Tibial artery (tissue), 4 donors: ENCODE measurements at regions not wholly inside any gene's neighbourhood (a gene's known extent, or its start where the extent isn't known, plus 50 kb on each side); places are given as distances from the start of the nearest gene placed in this dataset.
"Not testable (repeated sequence)": the region's sequence is repeated elsewhere in the genome, so short reads cannot be mapped to it uniquely, and the experiment has no call there.

Experiments used
- DNase-seq, 2 donors: peaks; one replicate each; pipeline ENCODE4 v3.0.0-alpha.2; 2019
- H3K27ac ChIP-seq, 2 donors: fragments of 200-600 bp; sonication (generic) in 1 of 2; 1 replicate in 1 of 2; 2 replicates in 1 of 2; pipeline ENCODE4 v1.5.1; 2018 to 2019; ENCODE audit warnings: mild to moderate bottlenecking in 1 of 2
- H3K27me3 ChIP-seq, 2 donors: fragments of 200-600 bp; sonication (generic) in 1 of 2; one replicate each; pipeline versions ENCODE4 v1.5.1 to v1.6.0; 2016 to 2019
- H3K36me3 ChIP-seq, 3 donors: fragments of 200-600 bp; sonication (generic) in 2 of 3; one replicate each; pipeline ENCODE4 v1.5.1; 2016 to 2019; ENCODE audit warnings: mild to moderate bottlenecking in 2 of 3
- H3K4me1 ChIP-seq, 4 donors: fragments of 200-600 bp; sonication (generic) in 2 of 4; 1 replicate in 3 of 4; 2 replicates in 1 of 4; pipeline ENCODE4 v1.5.1; 2016 to 2019
- H3K4me3 ChIP-seq, 2 donors: fragments of 200-600 bp; sonication (generic) in 1 of 2; 1 replicate in 1 of 2; 2 replicates in 1 of 2; pipeline ENCODE4 v1.5.1; 2018 to 2019; ENCODE audit warnings: mild to moderate bottlenecking in 2 of 2
- H3K9me3 ChIP-seq, 3 donors: fragments of 200-600 bp; sonication (generic) in 1 of 3; one replicate each; pipeline ENCODE4 v1.5.1; 2016 to 2019
- intact Hi-C: fragments of 100-400 bp; cut with DNase I; formaldehyde crosslinking; loops from one replicate; pipeline ENCODE4 v1.15.0; 2023; ENCODE audit warnings: low total_unique reads
- TF ChIP-seq, protein P1 (sequence below), 2 experiments: fragments of 200-600 bp in 1 of 2; fragments of 450-650 bp in 1 of 2; IDR thresholded peaks; one replicate each; pipeline ENCODE4 v1.5.1; 2017 to 2019; ENCODE audit warnings: antibody characterized with exemption in 2 of 2, mild to moderate bottlenecking in 1 of 2, moderate library complexity in 1 of 2

DNA sequence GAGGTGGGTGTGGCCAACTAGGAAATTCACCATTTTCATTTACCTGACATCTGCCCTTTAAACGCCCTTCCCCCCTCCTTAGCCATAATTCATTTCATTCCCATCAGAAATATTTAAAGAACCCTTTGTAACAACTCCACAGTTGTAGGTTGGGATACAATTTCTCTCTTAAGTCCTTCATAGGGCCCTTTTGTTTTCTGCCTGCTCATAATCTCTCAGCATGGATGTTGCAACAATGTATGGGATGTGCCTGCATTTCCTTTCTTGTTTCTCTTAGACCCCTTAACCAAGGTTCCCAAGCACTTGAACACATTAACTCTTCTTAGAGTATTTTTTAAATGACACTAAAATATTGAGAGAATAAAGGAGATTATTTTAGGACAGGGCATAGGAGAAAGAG is 51.7 kb upstream of the MYO10 start:
- DNase-seq: no peak
- TF ChIP-seq, protein P1, sequence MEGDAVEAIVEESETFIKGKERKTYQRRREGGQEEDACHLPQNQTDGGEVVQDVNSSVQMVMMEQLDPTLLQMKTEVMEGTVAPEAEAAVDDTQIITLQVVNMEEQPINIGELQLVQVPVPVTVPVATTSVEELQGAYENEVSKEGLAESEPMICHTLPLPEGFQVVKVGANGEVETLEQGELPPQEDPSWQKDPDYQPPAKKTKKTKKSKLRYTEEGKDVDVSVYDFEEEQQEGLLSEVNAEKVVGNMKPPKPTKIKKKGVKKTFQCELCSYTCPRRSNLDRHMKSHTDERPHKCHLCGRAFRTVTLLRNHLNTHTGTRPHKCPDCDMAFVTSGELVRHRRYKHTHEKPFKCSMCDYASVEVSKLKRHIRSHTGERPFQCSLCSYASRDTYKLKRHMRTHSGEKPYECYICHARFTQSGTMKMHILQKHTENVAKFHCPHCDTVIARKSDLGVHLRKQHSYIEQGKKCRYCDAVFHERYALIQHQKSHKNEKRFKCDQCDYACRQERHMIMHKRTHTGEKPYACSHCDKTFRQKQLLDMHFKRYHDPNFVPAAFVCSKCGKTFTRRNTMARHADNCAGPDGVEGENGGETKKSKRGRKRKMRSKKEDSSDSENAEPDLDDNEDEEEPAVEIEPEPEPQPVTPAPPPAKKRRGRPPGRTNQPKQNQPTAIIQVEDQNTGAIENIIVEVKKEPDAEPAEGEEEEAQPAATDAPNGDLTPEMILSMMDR (IDR thresholded peaks at IDR 0.05): no peak
- no peaks in the 10 kb centered on the region for H3K9me3 ChIP-seq
- intact Hi-C loops: no loop called here
- H3K4me3 ChIP-seq: no peak overlapping the region
- H3K36me3 ChIP-seq: no peaks in the 10 kb centered on the region
- peaks cover 0 to 6% (median 0%) of the 10 kb centered on the region in 4 donors for H3K4me1 ChIP-seq
- no peaks in the 10 kb centered on the region for H3K27me3 ChIP-seq
- H3K27ac ChIP-seq: no peak overlapping the region

DNA sequence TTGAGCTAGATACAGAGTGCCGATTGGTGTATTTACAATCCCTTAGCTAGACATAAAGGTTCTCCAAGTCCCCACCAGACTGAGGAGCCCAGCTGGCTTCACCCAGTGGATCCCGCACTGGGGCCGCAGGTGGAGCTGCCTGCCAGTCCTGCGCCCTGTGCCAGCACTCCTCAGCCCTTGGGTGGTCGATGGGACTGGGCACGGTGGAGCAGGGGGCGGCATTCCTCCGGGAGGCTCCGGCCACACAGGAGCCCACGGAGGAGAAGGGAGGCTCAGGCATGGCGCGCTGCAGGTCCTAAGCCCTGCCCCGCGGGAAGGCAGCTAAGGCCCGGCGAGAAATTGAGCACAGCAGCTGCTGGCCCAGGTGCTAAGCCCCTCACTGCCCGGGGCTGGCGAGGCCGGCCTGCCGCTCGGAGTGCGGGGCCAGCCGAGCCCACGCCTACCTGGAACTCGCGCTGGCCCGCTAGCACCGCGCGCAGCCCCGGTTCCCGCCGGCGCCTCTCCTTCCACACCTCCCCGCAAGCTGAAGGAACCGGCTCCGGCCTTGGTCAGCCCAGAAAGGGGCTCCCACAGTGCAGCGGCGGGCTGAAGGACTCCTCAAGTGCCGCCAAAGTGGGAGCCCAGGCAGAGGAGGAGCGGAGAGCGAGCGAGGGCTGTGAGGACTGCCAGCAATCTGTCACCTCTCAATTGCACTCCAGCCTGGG is 54.9 kb upstream of the MYO10 start:
- intact Hi-C loops, DNase-seq, H3K27ac ChIP-seq, H3K9me3 ChIP-seq, H3K4me3 ChIP-seq, H3K27me3 ChIP-seq, H3K36me3 ChIP-seq, H3K4me1 ChIP-seq: not testable (repeated sequence)

DNA sequence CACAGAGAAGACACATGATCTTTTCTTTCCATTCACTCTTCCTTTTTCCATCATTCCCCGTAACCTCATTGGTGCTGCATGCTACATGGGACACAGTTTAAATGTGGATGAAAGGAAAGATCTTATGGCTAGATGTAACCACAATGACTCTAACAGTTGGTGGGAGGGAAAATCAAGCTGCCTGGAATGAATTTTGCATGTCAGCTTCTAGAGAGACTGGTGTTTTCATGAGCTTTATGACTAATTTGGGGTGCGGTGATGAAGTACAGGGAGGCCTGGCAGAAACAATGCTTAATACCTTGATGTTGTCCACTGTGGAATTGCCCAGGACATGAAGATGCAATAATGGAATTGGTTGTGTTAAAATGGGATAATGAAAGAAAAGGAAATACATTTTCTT is 55.9 kb upstream of the MYO10 start:
- no peaks in the 10 kb centered on the region for H3K9me3 ChIP-seq
- peaks cover 0 to 6% (median 2%) of the 10 kb centered on the region in 4 donors for H3K4me1 ChIP-seq
- DNase-seq: no peak
- no peaks in the 10 kb centered on the region for H3K36me3 ChIP-seq
- TF ChIP-seq, protein P1 (IDR thresholded peaks at IDR 0.05): no peak
- H3K4me3 ChIP-seq: no peak overlapping the region
- intact Hi-C loops: no loop called here
- H3K27me3 ChIP-seq: no peaks in the 10 kb centered on the region
- H3K27ac ChIP-seq: no peak overlapping the region

DNA sequence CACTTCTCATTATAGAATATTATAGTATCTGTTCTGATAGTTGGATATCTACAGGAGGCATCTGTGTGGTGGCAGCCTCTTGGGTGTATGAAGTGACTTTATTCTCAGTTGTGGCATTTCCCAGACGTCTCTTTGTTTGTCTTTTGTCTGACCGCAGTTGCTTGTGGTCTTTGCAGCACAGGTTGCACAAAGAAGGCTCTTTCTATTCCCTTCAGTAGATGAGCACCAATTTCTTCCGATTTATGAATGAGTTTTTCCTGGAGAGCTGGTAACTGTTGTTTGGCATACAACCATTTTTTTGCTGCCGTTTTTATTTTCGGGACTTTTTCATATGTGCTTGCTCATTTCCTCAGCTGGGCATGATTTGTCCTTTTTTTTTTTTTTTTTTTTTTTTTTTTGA is 56.4 kb upstream of the MYO10 start:
- TF ChIP-seq, protein P1 (IDR thresholded peaks at IDR 0.05): no peak
- Histone ChIP-seq H3K9me3 (no peaks in the 10 kb centered on the region), H3K27ac (no peak overlapping the region), H3K4me3 (no peak overlapping the region), H3K27me3 (no peaks in the 10 kb centered on the region), H3K36me3 (no peaks in the 10 kb centered on the region), H3K4me1 (peaks cover 0 to 6% (median 2%) of the 10 kb centered on the region in 4 donors)
- DNase-seq: no peak
- intact Hi-C loops: no loop called here

DNA sequence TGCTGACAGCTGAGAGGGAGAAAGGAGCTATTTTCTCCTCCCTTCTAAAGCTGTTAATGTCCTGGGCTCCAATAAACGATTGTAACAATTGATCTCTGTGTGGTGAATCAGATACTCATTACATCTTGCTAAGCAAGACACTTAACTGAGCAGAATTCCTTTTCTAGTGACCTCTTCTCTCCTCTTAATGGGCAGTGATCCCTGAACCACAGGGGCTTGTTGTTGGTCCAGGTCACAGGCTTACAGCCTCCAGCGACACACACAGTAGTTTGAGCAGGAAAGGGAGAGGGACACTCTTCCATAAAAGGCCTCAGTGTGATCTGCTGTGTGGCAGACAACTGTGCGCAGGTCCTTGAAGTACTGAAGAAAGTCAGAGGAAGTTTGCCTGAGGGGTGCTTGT is 58.5 kb upstream of the MYO10 start:
- intact Hi-C loops: no loop called here
- no peaks in the 10 kb centered on the region for H3K9me3 ChIP-seq
- no peak overlapping the region for H3K4me3 ChIP-seq
- H3K27me3 ChIP-seq: no peaks in the 10 kb centered on the region
- peaks cover 0 to 6% (median 2%) of the 10 kb centered on the region in 4 donors for H3K4me1 ChIP-seq
- no peak for DNase-seq
- no peaks in the 10 kb centered on the region for H3K36me3 ChIP-seq
- no peak overlapping the region for H3K27ac ChIP-seq
- TF ChIP-seq, protein P1 (IDR thresholded peaks at IDR 0.05): no peak

DNA sequence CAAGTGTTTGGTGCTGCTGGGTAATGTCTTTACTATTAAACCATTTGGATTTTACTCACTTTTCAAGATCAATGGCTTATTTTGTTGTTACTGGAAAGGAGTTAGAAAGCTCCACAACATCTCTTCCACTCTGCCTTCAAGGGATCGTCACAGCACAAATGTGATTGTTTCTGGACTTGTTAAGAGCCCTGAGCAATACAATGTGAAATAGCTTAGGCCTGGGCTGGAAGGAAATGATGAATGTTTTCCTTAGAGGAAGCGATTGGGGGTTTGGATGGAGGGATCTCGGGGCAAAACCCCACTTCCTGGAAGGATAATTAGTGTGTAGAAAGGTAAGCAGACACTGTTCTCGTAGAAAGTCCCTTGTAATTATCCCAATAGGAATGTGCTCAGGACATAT is 59.3 kb upstream of the MYO10 start:
- Histone ChIP-seq H3K4me1 (peaks cover 0 to 7% (median 3%) of the 10 kb centered on the region in 4 donors), H3K4me3 (no peak overlapping the region), H3K27me3 (no peaks in the 10 kb centered on the region), H3K9me3 (no peaks in the 10 kb centered on the region), H3K27ac (no peak overlapping the region), H3K36me3 (no peaks in the 10 kb centered on the region)
- intact Hi-C loops: no loop called here
- no peak for DNase-seq
- TF ChIP-seq, protein P1 (IDR thresholded peaks at IDR 0.05): no peak
